DOHH2 (cell line): ENCODE measurements at regions not wholly inside any gene's neighbourhood (a gene's known extent, or its start where the extent isn't known, plus 50 kb on each side); places are given as distances from the start of the nearest gene placed in this dataset.

ENCODE experiments used
- H3F3A ChIP-seq: fragments of 200-600 bp; sonication (generic), shearing (Covaris generic); 2 replicates; pipeline ENCODE4 v1.6.0; 2016; ENCODE audit warnings: antibody characterized with exemption, mild to moderate bottlenecking; ENCODE audit not compliant: control insufficient read depth, insufficient read depth
- H3K27ac ChIP-seq: fragments of 200-600 bp; sonication (generic); 2 replicates; pipeline ENCODE4 v1.5.1; 2014; ENCODE audit warnings: low read depth, mild to moderate bottlenecking, low read length, moderate library complexity
- H3K27me3 ChIP-seq: fragments of 200-600 bp; sonication (generic); 2 replicates; pipeline ENCODE4 v1.6.1; 2014; ENCODE audit warnings: mild to moderate bottlenecking, low read length, mixed read lengths; ENCODE audit not compliant: control insufficient read depth
- H3K36me3 ChIP-seq: fragments of 200-600 bp; sonication (generic); 2 replicates; pipeline ENCODE4 v1.6.1; 2014; ENCODE audit warnings: mild to moderate bottlenecking, low read length, moderate library complexity, mixed read lengths; ENCODE audit not compliant: control insufficient read depth
- H3K4me1 ChIP-seq: fragments of 200-600 bp; sonication (generic); 2 replicates; pipeline ENCODE4 v1.6.1; 2014; ENCODE audit warnings: mild to moderate bottlenecking, low read length, mixed read lengths; ENCODE audit not compliant: control insufficient read depth
- H3K4me2 ChIP-seq: fragments of 200-600 bp; sonication (generic); 2 replicates; pipeline ENCODE4 v1.6.0; 2014; ENCODE audit warnings: mild to moderate bottlenecking, low read length, moderate library complexity
- H3K4me3 ChIP-seq: fragments of 200-600 bp; sonication (generic); 2 replicates; pipeline ENCODE4 v1.5.1; 2014; ENCODE audit warnings: mild to moderate bottlenecking, low read length, mixed read lengths
- H3K79me2 ChIP-seq: fragments of 200-600 bp; sonication (generic); 2 replicates; pipeline ENCODE4 v1.6.1; 2014; ENCODE audit warnings: mild to moderate bottlenecking, low read length, mixed read lengths; ENCODE audit not compliant: control insufficient read depth
- H3K9me2 ChIP-seq: fragments of 200-600 bp; sonication (generic); replicated peaks from 2 replicates; pipeline ENCODE4 v1.6.1; 2014; ENCODE audit warnings: mild to moderate bottlenecking, low read length, mixed read lengths; ENCODE audit not compliant: control insufficient read depth
- H3K9me3 ChIP-seq: fragments of 200-600 bp; sonication (generic); 2 replicates; pipeline ENCODE4 v1.6.1; 2014; ENCODE audit warnings: antibody characterized with exemption, low read length, mixed read lengths; ENCODE audit not compliant: control insufficient read depth, insufficient read depth
- H4K20me1 ChIP-seq: fragments of 200-600 bp; sonication (generic); 2 replicates; pipeline ENCODE4 v1.6.0; 2014; ENCODE audit warnings: low read depth, mild to moderate bottlenecking, antibody characterized with exemption, low read length, moderate library complexity; ENCODE audit not compliant: control insufficient read depth, insufficient read depth
- EZH2phosphoT487 ChIP-seq: fragments of 200-600 bp; sonication (generic); IDR thresholded peaks from 2 replicates; pipeline ENCODE4 v1.6.1; 2017; ENCODE audit warnings: borderline replicate concordance, mild to moderate bottlenecking, antibody characterized with exemption, low read length, moderate library complexity, mixed read lengths
- TF ChIP-seq, protein P1 (sequence below): fragments of 200-600 bp; sonication (generic); IDR thresholded peaks from one replicate; pipeline ENCODE4 v1.5.1; 2014; ENCODE audit warnings: antibody characterized with exemption, mild to moderate bottlenecking, low read depth, low read length; ENCODE audit not compliant: poor library complexity, severe bottlenecking

DNA sequence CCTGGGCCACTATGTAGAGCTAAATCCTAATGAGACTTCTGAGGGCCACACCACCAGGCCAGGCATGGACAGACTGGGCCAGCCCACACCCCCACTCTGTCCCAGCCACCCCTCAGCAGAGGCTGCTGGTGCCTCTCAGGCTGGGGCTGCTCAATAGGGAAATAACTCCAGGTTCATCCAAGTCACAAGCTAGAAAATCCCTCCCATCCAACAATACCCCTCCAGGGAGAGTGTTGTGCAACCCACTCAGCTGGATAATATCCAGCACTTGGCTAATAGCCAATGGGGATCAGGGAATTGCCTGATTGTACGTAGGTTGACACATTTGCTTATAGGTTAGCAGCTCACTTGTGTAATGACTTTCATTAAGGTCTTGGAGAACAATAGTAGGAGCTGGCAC, 64.1 kb upstream of the WNT11 start:
- no peaks in the 10 kb centered on the region for H4K20me1 ChIP-seq
- no peaks in the 10 kb centered on the region for H3F3A ChIP-seq
- H3K9me3 ChIP-seq: no peaks in the 10 kb centered on the region; the same call in 1 of the 2 replicates
- H3K27ac ChIP-seq: no peak overlapping the region
- H3K36me3 ChIP-seq: no peaks in the 10 kb centered on the region
- H3K9me2 ChIP-seq: no peaks in the 10 kb centered on the region
- H3K4me1 ChIP-seq: no peaks in the 10 kb centered on the region
- TF ChIP-seq, protein P1, sequence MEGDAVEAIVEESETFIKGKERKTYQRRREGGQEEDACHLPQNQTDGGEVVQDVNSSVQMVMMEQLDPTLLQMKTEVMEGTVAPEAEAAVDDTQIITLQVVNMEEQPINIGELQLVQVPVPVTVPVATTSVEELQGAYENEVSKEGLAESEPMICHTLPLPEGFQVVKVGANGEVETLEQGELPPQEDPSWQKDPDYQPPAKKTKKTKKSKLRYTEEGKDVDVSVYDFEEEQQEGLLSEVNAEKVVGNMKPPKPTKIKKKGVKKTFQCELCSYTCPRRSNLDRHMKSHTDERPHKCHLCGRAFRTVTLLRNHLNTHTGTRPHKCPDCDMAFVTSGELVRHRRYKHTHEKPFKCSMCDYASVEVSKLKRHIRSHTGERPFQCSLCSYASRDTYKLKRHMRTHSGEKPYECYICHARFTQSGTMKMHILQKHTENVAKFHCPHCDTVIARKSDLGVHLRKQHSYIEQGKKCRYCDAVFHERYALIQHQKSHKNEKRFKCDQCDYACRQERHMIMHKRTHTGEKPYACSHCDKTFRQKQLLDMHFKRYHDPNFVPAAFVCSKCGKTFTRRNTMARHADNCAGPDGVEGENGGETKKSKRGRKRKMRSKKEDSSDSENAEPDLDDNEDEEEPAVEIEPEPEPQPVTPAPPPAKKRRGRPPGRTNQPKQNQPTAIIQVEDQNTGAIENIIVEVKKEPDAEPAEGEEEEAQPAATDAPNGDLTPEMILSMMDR: no peak
- no peak for TF ChIP-seq EZH2phosphoT487
- H3K4me3 ChIP-seq: no peak overlapping the region
- no peak overlapping the region for H3K4me2 ChIP-seq
- peaks cover 4% of the 10 kb centered on the region; the same call in 1 of the 2 replicates for H3K27me3 ChIP-seq
- H3K79me2 ChIP-seq: no peaks in the 10 kb centered on the region

DNA sequence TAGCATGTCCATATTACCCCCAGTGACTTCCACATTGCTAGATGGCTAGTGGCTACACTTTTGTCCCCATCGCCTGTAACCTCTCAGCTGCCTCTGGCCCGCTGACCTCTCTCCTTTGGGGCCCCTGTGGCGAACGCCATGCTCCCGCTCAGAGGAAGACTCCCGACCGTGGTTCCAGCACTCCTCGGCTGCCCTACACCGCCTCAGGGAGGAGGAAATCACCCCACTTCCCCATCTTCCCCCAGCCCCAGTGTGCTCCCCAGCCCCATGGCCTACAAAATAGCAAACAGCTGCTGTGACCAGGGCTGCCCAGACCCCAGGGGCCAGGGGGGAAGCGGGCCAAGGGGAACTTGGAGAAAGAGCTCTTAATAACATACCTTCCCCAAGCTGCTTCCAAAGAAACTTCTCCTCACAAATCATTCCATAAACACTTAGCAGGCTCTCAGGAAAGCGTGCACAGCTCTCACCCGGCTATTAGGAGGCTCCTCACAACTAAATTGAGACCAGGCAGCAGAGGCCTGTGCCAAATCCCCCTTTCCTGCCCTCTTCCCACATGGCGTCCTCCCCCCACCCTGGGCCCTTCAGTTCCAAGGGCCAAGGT, 63.5 kb upstream of the WNT11 start:
- H3K9me3 ChIP-seq: no peaks in the 10 kb centered on the region; the same call in 1 of the 2 replicates
- TF ChIP-seq, protein P1: no peak
- TF ChIP-seq EZH2phosphoT487: no peak
- no peaks in the 10 kb centered on the region for H3K9me2 ChIP-seq
- no peaks in the 10 kb centered on the region for H3F3A ChIP-seq
- H3K4me3 ChIP-seq: no peak overlapping the region
- no peak overlapping the region for H3K27ac ChIP-seq
- H3K36me3 ChIP-seq: no peaks in the 10 kb centered on the region
- no peaks in the 10 kb centered on the region for H4K20me1 ChIP-seq
- no peak overlapping the region for H3K4me2 ChIP-seq
- H3K79me2 ChIP-seq: no peaks in the 10 kb centered on the region
- H3K4me1 ChIP-seq: no peaks in the 10 kb centered on the region
- peaks cover 4% of the 10 kb centered on the region; the same call in 1 of the 2 replicates for H3K27me3 ChIP-seq

DNA sequence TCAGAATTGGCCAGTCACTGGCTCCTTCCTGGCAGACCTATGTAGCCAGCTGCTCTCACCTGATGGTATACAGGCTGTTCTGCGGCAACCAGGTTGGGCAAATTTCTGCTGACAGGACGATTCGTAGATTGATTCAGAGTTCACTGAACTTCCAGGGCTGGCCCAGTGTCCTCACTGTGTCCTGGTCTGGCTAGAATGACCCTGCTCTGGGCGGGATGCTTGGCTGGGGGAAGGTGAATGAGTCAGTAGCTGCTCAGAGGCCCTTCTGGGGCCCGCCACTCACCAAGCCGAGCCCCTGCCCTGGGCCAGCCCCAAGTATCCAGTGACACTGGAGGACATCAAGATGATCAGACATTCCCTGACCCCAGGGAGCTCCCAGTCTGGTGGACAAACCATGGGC, 62.9 kb upstream of the WNT11 start:
- H3F3A ChIP-seq: no peaks in the 10 kb centered on the region
- no peaks in the 10 kb centered on the region for H3K9me2 ChIP-seq
- H3K9me3 ChIP-seq: no peaks in the 10 kb centered on the region; the same call in 1 of the 2 replicates
- H3K4me2 ChIP-seq: no peak overlapping the region
- no peak for TF ChIP-seq EZH2phosphoT487
- TF ChIP-seq, protein P1: no peak
- H3K4me3 ChIP-seq: no peak overlapping the region
- H4K20me1 ChIP-seq: no peaks in the 10 kb centered on the region
- H3K79me2 ChIP-seq: no peaks in the 10 kb centered on the region
- H3K27me3 ChIP-seq: no peaks in the 10 kb centered on the region; the same call in 1 of the 2 replicates
- no peaks in the 10 kb centered on the region for H3K36me3 ChIP-seq
- H3K4me1 ChIP-seq: no peaks in the 10 kb centered on the region
- no peak overlapping the region for H3K27ac ChIP-seq
